Breast epithelium (tissue), 4 donors: ENCODE measurements at regions not wholly inside any gene's neighbourhood (a gene's known extent, or its start where the extent isn't known, plus 50 kb on each side); places are given as distances from the start of the nearest gene placed in this dataset.

Experiments
- DNase-seq, 2 donors: peaks; one replicate each; pipeline ENCODE4 v3.0.0-alpha.2; 2019; ENCODE audit warnings: low spot score in 2 of 2
- H3K27ac ChIP-seq, 2 donors: fragments of 200-600 bp; sonication (generic) in 1 of 2; one replicate each; pipeline ENCODE4 v1.5.1; 2016 to 2019; ENCODE audit warnings: mild to moderate bottlenecking in 1 of 2
- H3K27me3 ChIP-seq, 2 donors: fragments of 200-600 bp; sonication (generic) in 1 of 2; one replicate each; pipeline versions ENCODE4 v1.5.1 to v1.6.0; 2017 to 2019; ENCODE audit warnings: control low read depth in 1 of 2, mild to moderate bottlenecking in 1 of 2
- H3K36me3 ChIP-seq: fragments of 200-600 bp; one replicate; pipeline ENCODE4 v1.5.1; 2019
- H3K4me1 ChIP-seq, 2 donors: fragments of 200-600 bp; sonication (generic); one replicate each; pipeline ENCODE4 v1.5.1; 2016 to 2019; ENCODE audit warnings: control low read depth in 1 of 2
- H3K4me3 ChIP-seq, 3 donors: fragments of 200-600 bp; sonication (generic); 1 replicate in 2 of 3; 2 replicates in 1 of 3; pipeline ENCODE4 v1.5.1; 2016 to 2019; ENCODE audit warnings: mild to moderate bottlenecking in 3 of 3, moderate library complexity in 2 of 3
- H3K9me3 ChIP-seq, 2 donors: fragments of 200-600 bp; sonication (generic) in 1 of 2; one replicate each; pipeline ENCODE4 v1.5.1; 2016 to 2019; ENCODE audit warnings: control low read depth in 1 of 2
- CTCF ChIP-seq, 3 donors: fragments of 450-650 bp; IDR thresholded peaks; one replicate each; pipeline ENCODE4 v1.5.1; 2016 to 2017; ENCODE audit warnings: antibody characterized with exemption in 3 of 3, mild to moderate bottlenecking in 3 of 3, moderate library complexity in 3 of 3
- POLR2A ChIP-seq: fragments of 450-650 bp; IDR thresholded peaks from one replicate; pipeline ENCODE4 v1.6.1; 2016; ENCODE audit warnings: antibody characterized with exemption, mild to moderate bottlenecking, moderate library complexity
- POLR2AphosphoS5 ChIP-seq, 3 donors: sonication (generic); formaldehyde crosslinking; IDR thresholded peaks; one replicate each; pipeline ENCODE4 v1.6.1; 2017; ENCODE audit warnings: antibody characterized with exemption in 3 of 3
- intact Hi-C: fragments of 100-400 bp; cut with DNase I; formaldehyde crosslinking; loops from one replicate; pipeline ENCODE4 v1.15.1; 2023; ENCODE audit warnings: low total_unique reads

GRCh38 chr17:13398853-13399252, 202.9 kb downstream of the HS3ST3A1 start:
- no peak for DNase-seq
- H3K27me3 ChIP-seq = no peaks in the 10 kb centered on the region
- no peak overlapping the region for H3K27ac ChIP-seq
- H3K4me1 ChIP-seq = no peaks in the 10 kb centered on the region
- intact Hi-C loops = no loop called here
- TF ChIP-seq CTCF (IDR thresholded peaks at IDR 0.05) (no peak), POLR2A (no peak), POLR2AphosphoS5 (IDR thresholded peaks at IDR 0.05) (no peak)
- H3K36me3 ChIP-seq = no peaks in the 10 kb centered on the region
- no peak overlapping the region for H3K4me3 ChIP-seq
- H3K9me3 ChIP-seq = no peaks in the 10 kb centered on the region

- Histone ChIP-seq H3K27me3 (no peaks in the 10 kb centered on the region), H3K27ac (no peak overlapping the region), H3K4me3 (no peak overlapping the region), H3K4me1 (no peaks in the 10 kb centered on the region), H3K9me3 (no peaks in the 10 kb centered on the region), H3K36me3 (no peaks in the 10 kb centered on the region)
- no peak for DNase-seq
- TF ChIP-seq POLR2A = no peak
- TF ChIP-seq CTCF (IDR thresholded peaks at IDR 0.05) = no peak
- no peak for TF ChIP-seq POLR2AphosphoS5 (IDR thresholded peaks at IDR 0.05)
- intact Hi-C loops = no loop called here
These were observed 203.6 kb downstream of the HS3ST3A1 start for GRCh38 chr17:13398091-13398490.

- no peak for TF ChIP-seq POLR2A
- TF ChIP-seq CTCF (IDR thresholded peaks at IDR 0.05) = no peak
- no peak for TF ChIP-seq POLR2AphosphoS5 (IDR thresholded peaks at IDR 0.05)
- Histone ChIP-seq H3K4me1 (no peaks in the 10 kb centered on the region), H3K4me3 (no peak overlapping the region), H3K27me3 (no peaks in the 10 kb centered on the region), H3K9me3 (no peaks in the 10 kb centered on the region), H3K36me3 (no peaks in the 10 kb centered on the region), H3K27ac (peak overlapping the region in 1 of 2 donors; percentile 25)
- no peak for DNase-seq
- intact Hi-C loops = no loop called here
These were observed 205.9 kb downstream of the HS3ST3A1 start for GRCh38 chr17:13395862-13396261.

GRCh38 chr17:13395346-13395745, 206.4 kb downstream of the HS3ST3A1 start:
- no peaks in the 10 kb centered on the region for H3K36me3 ChIP-seq
- no peak for TF ChIP-seq POLR2AphosphoS5 (IDR thresholded peaks at IDR 0.05)
- TF ChIP-seq POLR2A = no peak
- no peak for TF ChIP-seq CTCF (IDR thresholded peaks at IDR 0.05)
- H3K9me3 ChIP-seq = no peaks in the 10 kb centered on the region
- H3K27me3 ChIP-seq = no peaks in the 10 kb centered on the region
- peak overlapping the region; percentile 12 to 25 for H3K27ac ChIP-seq
- intact Hi-C loops = no loop called here
- no peaks in the 10 kb centered on the region for H3K4me1 ChIP-seq
- DNase-seq = no peak
- H3K4me3 ChIP-seq = no peak overlapping the region

- H3K4me1 ChIP-seq = no peaks in the 10 kb centered on the region
- H3K9me3 ChIP-seq = no peaks in the 10 kb centered on the region
- no peaks in the 10 kb centered on the region for H3K27me3 ChIP-seq
- intact Hi-C loops = no loop called here
- no peaks in the 10 kb centered on the region for H3K36me3 ChIP-seq
- no peak for TF ChIP-seq POLR2AphosphoS5 (IDR thresholded peaks at IDR 0.05)
- no peak for TF ChIP-seq CTCF (IDR thresholded peaks at IDR 0.05)
- no peak for TF ChIP-seq POLR2A
- no peak for DNase-seq
- no peak overlapping the region for H3K4me3 ChIP-seq
- H3K27ac ChIP-seq = no peak overlapping the region
These were observed 207.7 kb downstream of the HS3ST3A1 start for GRCh38 chr17:13393841-13394710.
